Limb (tissue), 2 donors: ENCODE measurements at regions not wholly inside any gene's neighbourhood (a gene's known extent, or its start where the extent isn't known, plus 50 kb on each side); places are given as distances from the start of the nearest gene placed in this dataset.

Experiments used
- DNase-seq, 2 donors: peaks; one replicate each; pipeline ENCODE4 v3.0.0-alpha.2; 2016; ENCODE audit errors: extremely low spot score in 2 of 2

DNA sequence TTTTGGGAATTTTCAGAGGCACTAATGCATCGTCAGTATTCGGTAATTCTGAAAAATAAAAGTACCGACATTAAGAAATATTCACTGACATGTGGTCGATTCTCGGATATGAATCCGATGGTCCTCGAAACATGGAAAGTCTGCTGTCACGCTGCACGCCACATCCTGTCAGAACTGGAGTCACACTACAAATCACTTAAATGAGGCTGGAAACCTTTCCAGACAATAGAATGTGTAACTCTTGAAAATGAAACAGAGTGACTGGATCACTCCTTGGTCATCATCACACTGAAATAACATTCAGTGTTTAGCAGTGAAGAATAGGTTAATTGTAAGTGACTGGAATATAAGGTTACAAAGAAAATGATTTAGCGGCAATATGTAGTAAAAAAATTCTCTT is 620.1 kb upstream of the ADAMTS5 start:
- no peak for DNase-seq

DNA sequence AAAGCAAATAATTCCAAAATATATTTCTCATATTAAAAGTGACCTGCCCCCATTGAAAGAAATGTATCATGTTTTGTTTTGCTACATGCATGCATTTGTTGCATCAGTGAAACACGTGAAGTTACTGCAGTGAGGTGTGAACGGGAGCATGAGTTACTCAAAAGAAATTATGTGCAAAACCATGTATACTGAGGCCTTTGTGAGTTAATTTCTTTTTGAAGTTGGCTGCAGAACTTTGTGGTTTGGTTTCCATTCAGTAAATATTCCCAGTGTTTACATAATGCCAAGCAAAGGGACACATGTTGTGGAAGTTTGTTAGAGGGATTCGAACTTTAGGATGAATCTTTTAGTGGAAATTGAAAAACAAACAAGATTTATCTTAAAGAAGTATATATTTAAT is 619.4 kb upstream of the ADAMTS5 start:
- DNase-seq = no peak

DNA sequence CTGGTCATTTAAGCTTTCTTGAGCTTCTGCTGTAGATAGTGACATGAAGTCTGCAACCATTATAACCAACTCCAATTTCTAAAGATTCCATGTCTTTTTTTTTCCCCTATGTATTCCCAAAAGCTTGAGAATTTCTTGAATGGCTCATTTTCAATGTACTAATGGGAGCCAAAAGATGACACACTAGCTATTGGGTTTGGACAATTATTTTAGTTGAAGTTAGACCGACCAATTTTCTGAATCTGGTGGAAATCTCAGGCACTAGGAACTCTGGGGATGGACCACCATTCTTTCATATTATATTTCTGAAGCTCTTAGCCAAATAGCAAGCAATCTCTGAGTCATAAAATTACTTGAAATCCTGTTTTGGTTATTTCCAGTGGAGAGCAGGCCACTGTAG is 617.4 kb upstream of the ADAMTS5 start:
- no peak for DNase-seq

DNA sequence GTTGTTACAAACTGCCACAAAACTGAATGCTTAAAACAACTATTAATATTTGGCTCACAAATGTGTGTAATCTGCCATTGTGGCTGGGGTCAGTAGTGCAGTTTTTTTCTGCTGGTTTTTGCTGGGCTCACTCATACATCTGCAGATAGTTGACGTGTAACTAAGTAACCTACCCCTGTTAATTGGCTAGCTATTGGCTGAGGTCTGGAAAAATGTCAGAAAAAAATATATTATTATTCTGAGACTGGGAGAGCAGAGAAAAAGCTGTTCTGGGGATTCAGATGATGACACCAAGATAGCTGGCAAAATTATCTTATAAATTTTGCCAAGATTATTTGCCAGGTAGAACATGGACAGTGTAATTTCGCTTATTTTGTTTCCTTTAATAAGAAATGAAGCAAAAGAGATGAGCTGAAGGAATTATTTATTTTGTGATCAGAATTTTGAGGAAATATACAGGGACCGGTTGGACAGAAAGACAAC is 616.1 kb upstream of the ADAMTS5 start:
- no peak for DNase-seq

DNA sequence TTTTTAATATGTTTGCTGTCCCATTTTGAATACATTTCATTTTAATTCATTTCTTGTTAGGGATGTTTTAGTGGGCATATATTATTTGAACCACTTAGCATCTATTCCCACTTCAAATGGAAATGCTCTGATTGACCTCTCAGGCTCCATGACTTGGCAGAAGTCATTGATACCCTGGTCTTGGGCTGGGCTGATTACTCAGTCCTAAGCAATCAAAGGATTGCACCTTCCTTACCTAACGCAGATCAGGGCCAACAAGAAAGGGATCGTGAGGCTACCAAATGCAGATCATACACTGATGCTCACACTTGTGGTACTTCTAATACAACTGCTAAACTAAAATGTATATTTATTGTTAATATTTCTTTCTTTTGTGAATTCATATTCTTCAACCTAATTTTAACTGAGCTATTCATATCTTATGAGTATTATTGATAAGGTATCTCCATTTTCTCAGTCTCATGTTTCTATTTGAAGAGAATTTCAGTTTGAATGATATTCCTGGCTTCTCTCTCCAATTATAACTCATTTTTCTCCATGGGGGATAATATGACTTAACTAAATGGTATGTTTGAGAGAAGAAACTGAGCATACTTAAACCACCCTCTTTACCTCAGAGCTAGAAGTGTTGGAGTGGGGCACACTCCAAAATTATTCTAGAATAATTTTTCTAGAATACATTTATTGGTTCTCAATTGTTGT is 615.5 kb upstream of the ADAMTS5 start:
- DNase-seq = no peak

DNA sequence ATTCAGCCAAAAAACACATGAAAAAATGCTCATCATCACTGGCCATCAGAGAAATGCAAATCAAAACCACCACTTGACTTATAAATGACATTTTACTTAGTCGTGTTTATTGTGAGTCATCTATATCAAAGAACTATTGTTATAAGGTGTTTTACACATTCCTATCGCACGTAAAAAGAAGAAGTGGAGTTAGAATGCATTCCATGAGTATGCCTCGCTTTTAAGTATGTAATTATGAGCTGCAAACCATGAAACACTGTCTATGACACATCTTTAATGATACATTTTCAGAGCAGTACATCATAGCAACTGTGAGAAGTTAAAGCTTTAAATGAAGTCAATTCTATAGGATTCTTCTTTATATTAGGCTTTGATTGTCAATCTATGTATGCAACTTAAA is 614.3 kb upstream of the ADAMTS5 start:
- DNase-seq = no peak

DNA sequence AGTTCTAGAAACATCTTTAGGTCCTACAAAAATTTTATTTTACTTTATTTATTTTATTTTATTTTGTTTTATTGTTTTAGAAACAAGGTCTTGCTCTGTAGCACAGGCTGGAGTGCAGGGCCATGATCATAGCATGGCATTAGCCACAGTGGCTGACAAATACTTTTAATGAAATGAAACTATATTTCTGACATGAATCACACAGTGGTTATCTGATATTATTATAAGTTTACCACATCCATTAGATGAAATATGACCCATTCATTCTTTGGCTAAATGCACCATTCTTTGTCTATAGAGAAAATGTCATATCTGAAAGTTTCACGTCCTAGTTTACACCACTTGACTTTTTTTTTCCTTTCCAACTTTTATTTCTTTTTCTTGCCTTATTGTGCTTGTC is 613.4 kb upstream of the ADAMTS5 start:
- no peak for DNase-seq

DNA sequence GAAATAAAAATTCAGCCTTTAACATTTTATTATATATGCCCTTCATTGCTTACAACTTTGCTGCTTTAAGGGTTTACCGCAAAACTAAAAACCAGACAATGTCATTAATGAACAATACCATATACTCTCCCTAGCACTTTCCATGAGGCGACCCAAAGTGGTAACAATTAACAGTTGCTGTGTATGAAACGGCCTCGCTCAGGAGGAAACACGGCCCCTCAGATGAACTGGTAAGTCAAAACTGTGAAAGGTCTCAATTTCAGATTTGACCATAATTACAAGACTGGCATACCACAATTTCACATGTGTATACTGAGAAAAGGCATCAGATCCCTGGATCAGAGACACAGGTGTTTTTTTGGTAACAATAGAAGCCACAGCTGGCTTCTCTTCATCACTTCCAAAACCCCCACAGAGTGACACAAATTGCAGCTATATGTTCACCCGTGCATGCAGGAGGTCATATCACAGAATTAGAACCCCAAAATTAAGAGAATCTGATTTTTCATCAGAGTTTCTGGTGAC is 611.9 kb upstream of the ADAMTS5 start:
- DNase-seq = no peak

DNA sequence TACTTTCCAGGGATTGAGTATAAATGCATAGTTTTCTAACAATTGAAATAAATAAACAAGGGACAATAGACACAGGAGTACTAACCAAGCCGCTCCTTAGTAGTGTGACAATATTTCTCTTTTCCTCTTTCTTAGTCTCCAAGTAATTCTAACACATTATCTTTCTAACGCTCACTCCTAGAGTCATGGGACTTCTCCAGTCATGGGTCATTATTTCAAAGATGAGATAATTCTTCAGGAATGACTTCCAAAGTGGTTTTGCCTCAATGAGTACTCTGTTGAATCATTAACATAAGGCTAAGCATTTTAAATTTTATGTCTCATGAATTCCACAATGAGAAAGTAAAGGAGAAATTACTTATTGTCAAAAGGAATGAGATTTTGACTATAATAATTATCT is 605.8 kb upstream of the ADAMTS5 start:
- no peak for DNase-seq

DNA sequence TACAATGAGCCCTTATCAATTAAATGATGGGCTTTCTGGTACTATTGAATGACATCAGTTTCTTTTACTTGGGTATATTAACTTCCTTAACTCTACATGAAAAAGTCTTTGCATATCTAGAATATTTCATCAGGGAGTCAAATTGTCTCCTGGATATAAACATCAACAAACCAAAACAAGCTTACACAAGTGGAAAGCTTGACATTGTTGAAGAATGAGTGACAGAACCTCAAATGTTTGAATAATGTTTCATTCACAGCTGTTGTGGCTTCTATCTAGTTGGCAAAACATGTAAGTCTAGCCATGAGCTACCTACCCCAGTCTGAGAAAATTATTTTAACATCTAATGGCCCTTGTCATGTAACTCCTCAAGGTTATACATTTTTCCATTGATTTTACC is 604.8 kb upstream of the ADAMTS5 start:
- no peak for DNase-seq

DNA sequence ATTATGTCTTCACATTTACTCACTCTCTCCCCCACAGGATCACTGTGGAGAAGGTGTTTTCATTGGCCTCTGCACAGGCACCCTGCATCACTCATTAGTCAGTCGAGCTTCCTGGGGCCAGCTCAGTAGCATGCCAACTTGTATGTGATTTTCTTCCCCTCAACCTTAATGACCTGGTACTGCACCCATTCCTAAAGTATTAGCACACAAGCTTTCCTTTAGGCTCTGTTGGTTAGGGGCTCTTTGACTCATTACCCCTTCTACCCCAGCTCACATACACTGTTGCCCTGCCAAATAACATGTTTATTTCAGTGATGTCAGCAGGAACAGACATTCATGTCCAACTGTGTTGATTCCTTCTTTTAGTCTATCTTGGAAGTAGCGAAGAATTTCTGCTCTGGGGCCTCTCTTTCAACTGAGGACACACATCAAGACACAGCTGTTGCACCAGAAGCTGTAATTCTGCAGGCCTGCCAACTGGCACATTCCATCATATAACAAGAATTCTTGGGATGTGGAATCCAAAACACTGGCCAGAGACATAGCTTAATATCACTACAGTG is 603.5 kb upstream of the ADAMTS5 start:
- DNase-seq = peak; percentile 43 to 85

DNA sequence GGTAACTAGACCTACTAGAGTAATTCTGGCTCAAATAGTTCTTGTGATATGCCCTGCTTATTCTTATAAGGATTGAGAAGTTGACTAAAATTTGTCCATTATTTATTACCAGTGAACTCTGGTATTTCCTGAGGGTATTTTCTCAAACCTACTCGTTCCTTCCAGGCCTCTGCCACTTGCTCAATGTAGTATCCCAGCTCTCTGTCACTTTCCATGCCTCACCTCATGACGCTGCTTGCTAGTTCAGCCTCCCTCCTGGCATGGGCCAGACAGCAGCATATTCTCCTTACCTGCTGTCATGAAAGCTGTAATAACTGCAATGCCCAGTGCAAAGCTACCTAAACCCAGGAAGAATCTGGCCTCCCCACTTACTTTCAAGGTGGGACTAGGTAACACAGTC is 602.9 kb upstream of the ADAMTS5 start:
- DNase-seq = no peak

DNA sequence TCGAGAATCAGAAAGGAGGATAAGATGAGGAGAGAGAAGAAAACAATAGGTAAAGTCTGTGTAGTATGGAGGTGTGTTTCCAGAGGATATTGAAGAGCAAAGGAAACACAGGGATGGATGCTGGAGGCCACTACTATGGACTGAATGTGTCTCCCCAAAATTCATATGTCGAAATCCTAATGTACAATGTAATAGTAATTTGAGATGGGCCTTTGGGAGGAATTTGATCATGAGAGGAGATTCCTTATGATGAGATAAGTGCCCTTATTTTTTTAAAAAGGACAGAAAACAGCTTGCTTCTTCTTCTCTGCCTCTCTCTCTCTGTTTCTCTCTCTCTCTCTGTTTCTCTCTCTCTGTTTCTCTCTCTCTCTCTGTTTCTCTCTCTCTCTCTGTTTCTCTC is 602.2 kb upstream of the ADAMTS5 start:
- no peak for DNase-seq

DNA sequence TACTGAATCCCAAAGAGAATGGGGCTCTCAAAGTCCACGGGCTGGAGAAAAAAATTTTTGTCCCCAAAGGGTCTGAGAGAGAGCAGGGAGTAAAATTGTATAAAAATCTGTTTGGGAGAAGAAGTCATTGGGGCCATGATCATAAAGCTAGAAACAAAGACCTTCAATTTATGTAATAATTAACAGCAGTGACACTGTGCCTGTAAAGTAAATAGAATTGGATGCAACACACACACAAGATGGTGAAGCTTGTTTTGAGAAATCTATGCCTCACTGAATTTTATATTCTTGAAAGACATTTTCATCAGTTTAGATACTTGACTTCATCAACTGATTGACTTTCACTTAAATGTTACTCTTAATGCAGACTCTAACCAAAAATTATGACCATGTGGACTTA is 600.5 kb upstream of the ADAMTS5 start:
- DNase-seq = no peak

DNA sequence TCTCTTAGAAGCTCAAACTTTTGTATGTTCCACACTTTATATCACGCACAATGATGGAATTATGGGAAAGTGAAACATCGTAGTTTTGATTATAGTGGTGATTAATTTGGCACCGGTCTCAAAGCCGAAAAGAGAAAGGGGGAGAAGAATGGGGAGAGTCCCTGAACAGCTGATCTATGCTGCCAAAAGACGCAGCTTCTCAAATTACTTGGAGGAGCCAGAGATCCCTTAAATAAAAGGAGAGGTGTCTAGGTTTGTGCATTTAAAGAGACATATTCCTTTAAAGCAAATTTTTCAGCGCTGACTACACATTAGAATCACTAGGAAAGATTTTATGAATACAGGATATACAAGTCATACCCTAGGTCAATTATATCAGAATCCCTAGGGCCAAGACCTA is 599.6 kb upstream of the ADAMTS5 start:
- DNase-seq = no peak

DNA sequence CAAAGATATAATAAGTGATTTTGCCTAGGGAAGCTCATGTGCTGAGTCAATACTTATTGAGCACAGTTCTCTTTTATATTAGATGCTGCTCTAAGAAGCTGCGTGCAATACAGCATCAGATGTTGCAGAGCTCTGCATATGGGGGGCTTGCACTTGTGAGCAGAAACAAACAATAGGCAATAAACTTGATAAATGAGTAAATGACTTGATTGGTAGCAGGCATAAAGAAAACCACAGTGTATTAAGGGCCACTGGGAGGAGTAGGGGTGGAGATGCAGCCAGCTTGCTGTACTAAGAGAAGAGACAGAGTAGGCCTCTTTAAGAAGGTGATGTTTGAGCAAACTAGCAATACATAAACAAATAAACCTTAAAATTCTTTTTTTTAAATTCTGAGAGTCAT is 598.5 kb upstream of the ADAMTS5 start:
- no peak for DNase-seq

DNA sequence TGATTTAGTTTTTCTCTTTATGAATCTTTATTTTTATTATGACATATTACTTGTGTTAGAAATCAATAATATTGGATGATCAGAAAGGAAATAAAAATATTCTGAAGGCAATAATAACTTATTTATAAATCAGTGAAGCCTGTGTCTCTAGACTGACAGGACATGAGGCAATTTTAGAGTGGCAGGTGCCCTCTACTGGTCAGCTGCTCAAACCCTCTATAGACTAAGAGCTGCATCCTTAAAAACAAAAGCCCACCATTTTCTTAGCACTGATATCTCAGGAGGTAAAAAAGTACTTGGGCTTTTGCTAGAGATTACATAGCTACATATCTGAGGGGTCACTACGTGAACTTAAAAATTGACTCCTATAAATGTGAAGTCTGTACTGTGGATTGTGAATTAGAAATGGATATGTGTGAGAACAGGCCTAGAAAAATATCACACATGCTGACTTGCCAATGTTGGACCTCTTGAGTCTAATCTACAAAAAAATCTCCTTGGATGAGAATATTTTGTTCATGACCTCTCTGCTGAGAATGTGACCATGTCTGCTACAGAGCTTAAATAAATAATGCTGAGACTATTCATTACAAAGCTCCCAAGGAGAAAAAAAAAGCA is 597.9 kb upstream of the ADAMTS5 start:
- DNase-seq = peak; percentile 40 to 79

DNA sequence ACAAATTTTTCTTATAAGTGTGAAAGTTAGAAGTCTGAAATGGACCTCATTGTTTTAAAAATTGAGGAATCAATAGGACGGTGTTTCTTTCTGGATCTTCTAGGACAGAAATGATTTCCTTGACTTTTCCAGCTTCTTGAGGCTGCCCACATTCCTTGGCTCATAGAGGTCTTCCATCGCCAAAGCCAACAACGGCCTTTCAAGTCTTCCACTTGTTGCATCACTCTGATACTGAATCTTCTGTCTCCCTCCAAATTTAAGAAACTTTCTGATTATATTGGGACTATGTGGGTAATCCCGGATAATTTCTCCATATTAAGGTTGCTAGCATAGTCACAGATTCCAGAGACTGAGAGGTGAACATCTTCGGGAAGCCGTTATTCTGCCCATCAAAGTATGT is 595.4 kb upstream of the ADAMTS5 start:
- DNase-seq = no peak

DNA sequence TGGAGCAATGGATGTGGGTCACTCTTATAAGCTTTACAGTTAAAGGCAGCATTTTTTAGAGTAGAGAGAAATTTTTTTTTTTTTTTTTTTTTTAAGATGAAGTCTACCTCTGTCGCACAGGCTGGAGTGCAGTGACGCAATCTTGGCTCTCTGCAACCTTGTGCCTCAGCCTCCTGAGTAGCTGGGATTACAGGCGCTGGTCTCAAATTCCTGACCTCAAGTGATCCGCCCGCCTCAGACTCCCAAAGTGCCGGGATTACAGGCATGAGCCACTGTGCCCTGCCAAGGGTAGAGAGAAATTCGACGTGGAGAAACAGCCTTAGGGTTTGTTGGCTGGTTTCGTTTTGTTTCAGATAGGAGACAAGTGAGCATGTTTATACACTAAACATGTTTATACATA is 594.2 kb upstream of the ADAMTS5 start:
- no peak for DNase-seq

DNA sequence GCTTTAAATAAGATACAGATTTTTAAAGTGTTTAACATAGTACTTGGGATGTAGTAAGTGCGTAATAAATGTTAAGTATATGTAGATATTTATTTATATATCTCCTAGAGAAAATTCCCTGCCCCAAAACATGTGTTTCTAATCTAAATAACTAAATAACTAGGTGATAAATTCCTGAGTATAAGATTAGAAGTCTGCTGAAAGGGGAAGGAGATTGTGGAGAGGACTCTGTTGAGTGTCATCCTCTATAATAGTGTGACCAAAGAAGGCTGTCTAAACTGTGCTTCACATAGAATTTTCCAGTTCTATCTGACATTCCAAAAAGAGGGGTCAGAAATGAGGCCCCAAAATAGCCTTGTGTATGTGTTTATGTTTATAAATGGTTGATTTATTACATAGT is 590.5 kb upstream of the ADAMTS5 start:
- DNase-seq = no peak

DNA sequence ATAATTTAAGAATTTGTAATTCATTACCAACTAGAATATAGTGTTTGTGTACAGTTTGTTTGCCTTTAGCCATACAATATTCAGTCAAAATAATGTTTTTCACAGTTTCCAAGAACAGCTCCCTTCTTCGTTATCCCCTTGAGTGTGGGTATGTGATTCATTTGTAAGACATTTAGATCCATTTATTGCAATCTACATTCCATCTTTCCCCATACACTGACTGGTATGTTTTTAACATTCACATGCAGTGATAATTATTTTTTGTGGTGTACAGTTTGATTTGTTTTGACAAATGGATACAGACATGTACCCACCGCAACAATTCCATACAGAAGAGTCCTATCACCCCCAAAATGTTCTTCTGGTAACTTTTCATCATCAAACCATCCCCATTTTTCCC is 589.1 kb upstream of the ADAMTS5 start:
- DNase-seq = no peak

DNA sequence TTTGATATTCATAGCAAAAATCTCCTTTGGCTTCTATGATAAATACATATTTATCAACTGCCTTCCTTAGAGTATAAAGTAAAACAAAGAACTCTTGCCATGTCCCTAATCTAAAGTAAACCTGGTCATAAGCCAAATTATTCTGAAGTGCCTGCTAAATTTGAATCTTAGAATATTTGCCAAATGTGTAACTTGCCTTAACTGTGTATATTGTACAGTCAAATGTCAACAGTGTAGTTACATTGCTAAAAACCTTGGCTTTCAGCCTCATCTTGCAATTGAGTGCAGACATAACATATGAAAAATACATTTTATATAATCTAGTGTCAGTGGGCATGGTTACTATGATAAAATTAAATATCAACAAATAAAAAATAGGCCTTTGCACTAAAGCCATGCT is 583.4 kb upstream of the ADAMTS5 start:
- no peak for DNase-seq

DNA sequence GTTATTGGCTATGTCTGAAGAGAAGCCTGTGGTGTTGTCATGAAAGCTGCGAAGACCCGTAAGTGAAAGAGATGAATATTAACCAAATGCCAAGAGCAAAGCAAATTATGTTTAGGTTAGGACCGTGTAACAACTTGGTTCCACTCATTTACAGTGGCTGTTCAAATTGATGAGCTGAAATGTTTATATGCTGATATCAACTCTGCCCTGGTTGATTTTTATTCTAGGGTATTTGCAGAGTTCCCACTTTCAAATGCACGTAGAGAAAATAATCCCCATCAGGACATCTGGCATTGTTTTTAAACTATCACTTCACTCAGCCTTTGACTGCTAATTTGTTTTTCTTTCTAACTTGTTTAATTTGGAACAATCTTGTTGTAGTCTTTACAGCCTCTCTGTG is 581.6 kb upstream of the ADAMTS5 start:
- no peak for DNase-seq
